Activated CD4-positive, CD25-positive, alpha-beta regulatory T cell treated with anti-CD3 and anti-CD28 coated beads, Interleukin-2, amount 50 U/mL, for 24 hours (primary cell): ENCODE measurements at regions not wholly inside any gene's neighbourhood (a gene's known extent, or its start where the extent isn't known, plus 50 kb on each side); places are given as distances from the start of the nearest gene placed in this dataset.

Source experiments
- ATAC-seq, 2 donors: fragments of 150-1000 bp; cut with Tn5 transposase; one replicate each; pipeline ENCODE4 v1.10.0; 2021; ENCODE audit warnings: mild to moderate bottlenecking in 1 of 2, moderate library complexity in 1 of 2

DNA sequence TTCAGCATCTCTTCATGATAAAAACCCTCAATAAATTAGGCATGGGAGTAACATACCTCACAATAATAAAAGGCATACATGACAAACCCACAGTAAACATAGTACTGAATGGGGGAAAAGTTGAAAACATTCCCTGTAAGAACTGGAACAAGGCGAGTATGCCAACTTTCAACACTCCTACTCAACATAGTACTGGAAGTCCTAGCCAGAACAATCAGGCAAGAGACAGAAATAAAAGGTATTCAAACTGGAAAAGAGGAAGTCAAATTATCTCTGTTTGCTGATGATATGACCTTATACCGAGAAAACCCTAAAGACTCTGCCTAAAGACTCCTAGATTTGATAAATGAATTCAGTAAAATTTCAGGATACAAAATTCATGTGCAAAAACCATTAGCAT is 167.6 kb downstream of the TMEM38B start:
- ATAC-seq = no peak

DNA sequence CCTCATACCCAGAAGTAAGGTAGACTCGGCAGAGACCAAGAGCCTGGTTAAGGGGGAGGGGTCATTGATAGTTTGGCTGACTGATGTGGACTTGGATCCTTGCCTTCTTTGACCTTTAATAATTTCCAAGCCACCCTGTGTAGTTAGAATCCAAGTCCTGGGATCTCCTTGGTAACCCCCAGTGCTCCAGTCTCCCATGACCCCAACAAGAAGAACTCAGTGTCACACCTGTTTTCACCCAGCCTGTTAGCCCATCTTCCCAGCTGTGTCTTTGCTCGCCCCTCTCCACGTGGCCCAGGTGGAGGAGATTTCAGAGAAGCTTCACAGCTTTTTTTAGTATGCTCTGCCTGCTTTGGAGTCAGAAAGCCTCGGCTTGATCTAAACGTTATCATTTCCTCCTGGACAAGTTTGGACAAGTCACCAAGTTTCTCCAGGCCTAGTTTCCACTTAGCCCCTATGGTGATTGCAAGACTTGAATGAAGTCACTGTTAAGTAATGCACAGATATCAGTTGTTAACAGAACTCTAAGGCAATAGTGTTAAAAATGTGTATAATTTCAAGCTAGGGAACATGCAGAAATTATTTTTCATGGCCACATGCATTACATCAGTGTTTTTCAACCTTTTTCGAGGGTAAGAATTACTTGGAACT is 170.0 kb downstream of the TMEM38B start:
- no peak for ATAC-seq

- no peak for ATAC-seq
These were observed 170.9 kb downstream of the TMEM38B start for GRCh38 chr9:105865285-105865684.

GRCh38 chr9:105871540-105871939 is 177.2 kb downstream of the TMEM38B start:
- no peak for ATAC-seq

DNA sequence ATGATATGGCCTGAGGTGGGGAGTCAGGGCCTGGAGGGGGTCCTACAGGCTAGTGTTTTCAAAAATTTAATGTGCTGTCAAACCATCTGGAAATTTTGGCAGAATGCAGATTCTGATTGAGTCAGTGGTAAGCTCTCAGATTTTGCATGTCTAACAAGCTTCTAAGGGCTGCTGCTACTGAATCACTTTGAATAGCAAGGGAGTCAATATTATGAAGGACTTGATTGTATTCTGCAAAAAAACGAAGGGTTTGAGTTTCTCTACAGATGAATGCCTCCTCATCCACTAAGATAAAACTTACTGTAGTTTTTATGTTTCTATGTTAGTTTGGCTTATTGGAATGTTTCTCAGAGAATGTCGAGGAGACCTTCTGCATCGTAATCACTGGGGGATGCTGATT is 179.5 kb downstream of the TMEM38B start:
- ATAC-seq = no peak

DNA sequence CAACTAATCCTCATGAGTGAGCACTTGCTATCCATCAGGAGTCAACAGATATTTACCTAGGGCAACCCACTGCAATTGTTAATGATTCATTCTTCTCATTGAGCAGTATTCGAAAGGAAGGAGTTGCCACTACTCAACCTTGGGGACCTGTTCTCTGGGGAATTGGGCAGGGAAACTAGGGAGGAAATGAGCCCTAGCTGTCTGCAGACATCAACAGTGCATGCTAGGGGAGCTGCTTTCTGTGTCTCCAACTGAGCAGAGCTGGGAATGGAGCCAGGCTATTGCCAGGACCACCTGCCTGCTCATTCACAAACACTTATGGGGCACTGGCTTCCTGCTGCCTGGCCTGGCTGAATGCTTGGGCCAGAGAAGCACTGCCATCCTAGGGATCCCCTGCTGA is 183.4 kb downstream of the TMEM38B start:
- no peak for ATAC-seq

DNA sequence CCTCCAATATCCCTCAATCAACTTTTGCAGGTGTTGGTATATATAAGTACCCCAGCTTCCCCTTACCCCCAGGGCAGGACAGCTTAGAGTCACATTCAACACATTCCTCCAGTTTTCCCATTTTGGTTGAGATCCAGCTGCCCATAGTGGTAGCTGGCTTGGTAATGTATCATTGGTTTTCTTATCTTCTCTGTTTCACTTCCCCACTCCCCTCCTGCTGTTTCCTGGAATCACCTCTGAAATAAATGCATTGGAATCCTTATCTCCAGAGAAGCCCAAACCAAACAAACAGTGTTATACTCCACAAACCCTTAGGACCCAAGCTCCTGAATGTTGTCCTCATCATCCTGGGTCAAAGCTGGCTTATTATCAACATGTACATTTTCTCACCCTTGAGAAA is 184.8 kb downstream of the TMEM38B start:
- ATAC-seq = no peak

DNA sequence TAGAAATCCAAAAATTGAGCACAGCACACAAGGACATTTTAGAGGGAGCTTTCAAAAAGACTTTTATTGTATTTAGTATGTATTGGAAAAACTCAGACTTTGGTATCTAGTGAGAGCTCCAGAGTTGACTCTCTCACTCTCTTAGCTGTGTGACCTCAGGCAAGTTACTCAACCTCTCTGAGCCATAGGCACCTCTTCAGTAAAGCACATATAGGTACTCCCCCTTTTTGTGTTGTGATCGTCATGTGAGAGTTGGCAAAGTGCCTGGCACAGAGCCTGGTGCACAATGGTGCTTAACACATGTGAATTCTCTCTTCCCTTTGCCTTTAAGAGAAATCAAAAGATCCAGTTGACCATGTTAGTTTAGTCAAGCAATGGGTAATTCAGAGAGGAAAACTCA is 186.2 kb downstream of the TMEM38B start:
- no peak for ATAC-seq

DNA sequence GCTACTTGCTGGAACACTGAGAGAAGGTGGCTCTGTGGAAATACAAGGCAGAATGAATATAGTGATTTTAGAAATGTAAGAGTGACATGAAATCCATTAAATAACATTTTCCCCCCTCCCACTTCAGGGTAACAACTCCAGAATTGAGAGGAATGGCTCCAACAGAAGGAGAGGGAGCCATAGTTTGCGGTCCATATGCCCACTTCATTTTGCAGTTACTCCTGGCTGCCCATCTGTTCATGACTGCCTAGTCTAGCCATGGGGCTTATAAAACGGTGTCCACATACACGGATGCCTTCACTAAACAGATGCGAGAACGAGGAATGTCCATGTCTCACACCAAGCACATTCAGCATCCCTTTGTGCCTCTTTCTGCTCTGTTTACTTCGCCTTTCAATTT is 186.7 kb downstream of the TMEM38B start:
- ATAC-seq = no peak

DNA sequence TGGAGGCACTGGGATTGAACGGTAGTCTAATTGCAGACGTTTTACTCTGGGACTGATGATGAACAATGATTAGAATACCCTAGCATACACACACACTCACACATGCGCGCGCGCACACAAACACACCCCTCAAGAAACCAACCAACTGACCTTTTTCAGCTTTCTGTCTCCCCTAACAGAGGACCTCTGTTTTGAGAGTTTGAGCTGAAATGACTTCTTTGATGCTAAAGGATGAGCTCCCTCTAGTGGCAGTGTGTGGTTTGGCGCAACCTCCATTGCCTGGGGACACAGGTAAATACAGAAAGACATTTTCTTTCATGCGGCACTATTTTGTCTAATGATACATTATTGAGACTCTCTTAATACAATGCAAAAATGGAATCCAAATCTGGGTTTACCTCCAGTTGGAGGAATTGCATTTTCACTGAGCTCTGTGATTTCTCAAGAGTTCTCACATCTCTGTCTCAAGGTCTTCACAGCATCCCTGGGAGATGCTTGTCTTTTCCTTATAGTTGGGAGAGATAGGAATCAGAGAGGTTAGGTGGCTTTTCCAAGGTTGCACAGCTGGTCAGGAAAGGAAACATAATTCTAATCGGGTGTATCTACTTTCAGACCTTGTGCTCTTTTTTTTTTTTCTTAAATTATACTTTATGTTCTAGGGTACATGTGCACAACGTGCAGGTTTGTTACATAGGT is 187.5 kb downstream of the TMEM38B start:
- no peak for ATAC-seq

DNA sequence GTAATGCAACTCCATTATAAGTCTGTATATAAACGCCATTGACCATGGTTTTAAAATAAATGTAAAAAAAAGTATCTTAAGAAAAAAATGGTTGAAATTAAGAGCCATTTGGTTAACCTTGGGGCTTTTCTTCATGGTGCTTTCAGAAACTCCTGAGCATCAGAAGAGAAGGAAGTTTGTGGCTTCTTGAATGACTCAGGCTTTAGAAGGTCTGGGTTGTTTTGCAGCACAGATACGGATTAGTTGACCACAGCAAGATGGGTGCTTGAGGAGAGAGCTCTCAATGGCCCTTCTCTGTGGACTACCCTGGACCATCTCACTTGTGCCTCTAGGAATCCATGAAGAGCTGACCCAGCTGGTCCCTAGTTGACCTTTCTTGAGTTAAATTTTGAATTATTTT is 189.5 kb downstream of the TMEM38B start:
- peak; percentile 25 to 49 for ATAC-seq

GRCh38 chr9:105884416-105884815 is 190.1 kb downstream of the TMEM38B start:
- no peak for ATAC-seq

DNA sequence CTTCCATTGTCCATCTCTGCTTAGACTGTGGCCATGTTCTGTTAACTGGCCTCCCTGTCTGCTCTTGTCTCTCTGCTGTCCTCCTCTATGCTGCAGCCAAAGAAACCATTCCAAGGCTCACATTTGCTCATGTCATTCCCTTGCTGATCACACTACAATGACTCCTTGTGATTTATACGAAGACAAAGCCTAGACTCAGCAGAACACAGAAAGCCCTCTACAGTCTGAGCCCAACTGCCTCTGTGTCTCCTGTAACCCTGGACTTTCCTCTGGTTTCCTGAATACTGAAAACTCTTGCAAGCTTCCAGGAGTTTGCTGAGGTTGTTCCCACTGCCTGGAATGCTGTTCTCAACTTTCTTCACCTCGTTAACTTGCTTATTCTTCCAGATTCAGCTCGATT is 191.8 kb downstream of the TMEM38B start:
- no peak for ATAC-seq

- ATAC-seq = no peak
These were observed 193.3 kb downstream of the TMEM38B start for GRCh38 chr9:105887679-105888078.

GRCh38 chr9:105890046-105890822 is 195.9 kb downstream of the TMEM38B start:
- ATAC-seq = no peak

DNA sequence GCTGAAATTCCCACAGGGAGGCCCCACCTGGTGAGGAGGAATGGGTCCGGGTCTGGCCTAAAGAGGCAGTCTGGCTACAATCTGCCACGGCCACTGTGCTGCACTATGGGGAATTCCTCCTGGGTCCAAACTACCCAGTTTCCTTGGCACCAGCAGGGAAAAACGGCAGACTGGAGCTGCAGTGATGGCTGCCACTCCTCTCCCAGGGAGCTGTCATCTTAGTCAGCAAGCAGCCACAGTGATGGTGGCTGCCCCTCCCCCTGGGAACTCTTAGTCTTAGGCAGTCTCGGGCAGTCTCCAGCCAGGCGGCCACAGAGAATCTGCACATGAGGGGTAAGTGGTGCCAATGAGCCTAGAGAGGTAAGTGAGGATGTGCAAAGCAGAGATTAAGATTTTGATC is 205.8 kb downstream of the TMEM38B start:
- ATAC-seq = no peak

DNA sequence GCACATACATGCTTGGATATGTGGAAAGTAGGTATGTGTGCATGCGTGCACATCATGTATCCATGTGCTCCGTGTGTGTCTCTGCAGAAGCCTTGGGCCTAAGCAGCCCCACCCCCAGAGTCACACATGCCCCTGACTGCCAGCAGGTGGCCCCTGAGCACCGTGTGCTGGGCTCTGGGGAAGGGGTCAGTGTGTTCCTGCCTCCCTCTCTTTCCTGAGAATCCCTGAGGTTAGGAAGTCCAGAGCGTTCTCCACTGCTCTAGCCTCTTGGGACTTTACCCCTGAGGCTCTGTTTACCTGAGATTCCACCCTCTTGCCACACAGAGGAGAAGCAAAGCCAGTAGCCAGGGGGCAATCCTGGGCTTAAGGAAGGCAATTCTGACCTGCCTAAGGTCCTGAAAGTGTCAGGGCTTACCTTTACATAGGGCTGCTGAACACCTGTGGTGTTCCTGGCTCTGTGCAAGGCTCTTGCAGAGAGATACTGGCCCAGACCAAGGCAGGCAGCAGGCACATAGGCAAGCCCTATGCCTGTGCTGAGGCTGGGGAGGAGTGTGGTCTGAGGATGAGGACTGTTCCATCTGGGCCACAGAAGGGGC is 207.3 kb downstream of the TMEM38B start:
- no peak for ATAC-seq

DNA sequence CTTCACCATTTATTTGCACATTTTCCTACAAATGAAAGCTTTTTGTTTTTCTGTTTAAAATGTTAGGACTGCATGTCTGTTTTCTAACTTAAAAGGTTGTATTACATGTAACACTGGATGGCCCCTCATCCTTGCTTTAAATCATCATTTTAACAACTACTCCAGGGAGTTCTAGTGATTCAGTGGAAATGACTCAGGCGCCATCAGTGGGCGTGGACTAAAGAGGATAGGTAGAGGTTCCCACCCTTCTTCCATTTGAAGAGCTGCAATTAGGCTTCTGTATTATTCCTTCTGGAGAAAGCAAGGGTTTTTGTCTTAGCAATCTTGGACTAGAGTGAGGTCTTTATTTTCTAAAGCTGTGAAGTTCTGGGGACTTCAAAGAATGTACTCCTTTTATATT is 213.7 kb downstream of the TMEM38B start:
- ATAC-seq = no peak

DNA sequence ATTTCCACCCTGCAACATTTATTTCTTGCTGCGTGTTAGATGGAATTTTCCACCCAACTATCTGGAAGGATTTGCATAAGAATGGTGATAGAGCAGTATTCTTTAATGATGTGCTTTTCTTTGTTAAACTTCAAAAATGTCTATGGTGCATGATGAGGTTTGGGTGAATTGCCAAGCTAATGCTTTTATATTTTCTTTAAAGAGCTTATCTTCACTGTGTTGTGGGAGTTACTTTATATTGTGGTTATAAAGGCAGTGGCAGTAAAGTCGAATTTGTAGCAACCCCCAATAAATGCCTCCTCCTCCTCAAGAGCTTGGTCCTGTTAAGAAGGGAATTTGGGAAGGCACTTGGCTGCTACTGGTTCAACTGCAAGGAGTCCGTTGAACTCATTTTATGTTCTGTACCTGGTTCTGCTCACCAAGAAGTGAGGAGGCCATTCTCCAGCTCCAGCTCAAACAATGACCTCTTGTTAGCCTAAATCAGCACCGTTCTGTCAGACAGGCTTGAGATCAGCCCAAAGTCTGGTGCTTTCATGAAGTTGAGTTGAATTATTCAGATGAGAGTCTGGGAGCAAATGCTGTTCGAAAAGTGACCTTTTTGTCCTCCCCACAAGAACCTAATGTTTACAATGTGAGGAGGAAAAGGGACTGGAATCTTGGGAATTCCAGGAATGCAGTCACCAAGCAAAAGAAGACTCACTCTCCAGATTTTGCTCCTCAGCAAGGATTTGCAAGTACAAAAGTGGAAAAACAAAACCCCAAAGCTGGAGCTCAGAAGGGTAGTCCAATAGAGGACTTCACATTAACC is 217.0 kb downstream of the TMEM38B start:
- no peak for ATAC-seq

DNA sequence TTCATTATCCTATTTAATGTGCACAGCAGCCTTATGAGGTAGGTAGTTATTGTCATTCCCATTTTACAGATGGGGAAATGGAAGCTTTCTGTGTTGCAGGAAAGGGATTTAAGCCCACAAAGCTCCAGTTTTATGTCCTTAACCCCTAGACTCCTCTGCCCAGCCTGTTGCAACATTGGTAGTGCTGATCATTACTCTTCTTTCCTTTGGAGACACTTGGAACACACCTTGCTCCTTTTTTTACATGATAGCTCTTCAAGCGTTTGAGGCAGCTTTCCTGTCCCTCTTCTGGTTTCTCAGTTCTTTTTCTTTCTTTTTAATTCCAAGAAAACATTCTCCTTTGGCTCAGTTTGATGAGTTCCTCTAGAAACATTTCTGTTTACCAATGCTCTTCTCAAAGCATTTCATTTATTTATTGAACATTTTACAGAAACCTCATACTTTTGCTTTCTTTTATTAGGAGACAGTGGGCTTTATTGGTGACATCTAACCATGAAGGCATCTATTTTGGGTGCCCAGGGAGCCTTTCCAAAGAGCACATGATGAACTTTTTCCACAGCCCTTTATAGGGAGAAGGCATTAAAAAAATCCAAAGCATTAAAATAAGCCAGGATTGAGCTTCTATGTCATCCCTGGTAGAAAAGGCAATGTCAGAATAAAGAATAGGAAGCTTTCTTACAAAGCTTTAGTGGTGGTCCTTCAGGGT is 218.0 kb downstream of the TMEM38B start:
- ATAC-seq = no peak

DNA sequence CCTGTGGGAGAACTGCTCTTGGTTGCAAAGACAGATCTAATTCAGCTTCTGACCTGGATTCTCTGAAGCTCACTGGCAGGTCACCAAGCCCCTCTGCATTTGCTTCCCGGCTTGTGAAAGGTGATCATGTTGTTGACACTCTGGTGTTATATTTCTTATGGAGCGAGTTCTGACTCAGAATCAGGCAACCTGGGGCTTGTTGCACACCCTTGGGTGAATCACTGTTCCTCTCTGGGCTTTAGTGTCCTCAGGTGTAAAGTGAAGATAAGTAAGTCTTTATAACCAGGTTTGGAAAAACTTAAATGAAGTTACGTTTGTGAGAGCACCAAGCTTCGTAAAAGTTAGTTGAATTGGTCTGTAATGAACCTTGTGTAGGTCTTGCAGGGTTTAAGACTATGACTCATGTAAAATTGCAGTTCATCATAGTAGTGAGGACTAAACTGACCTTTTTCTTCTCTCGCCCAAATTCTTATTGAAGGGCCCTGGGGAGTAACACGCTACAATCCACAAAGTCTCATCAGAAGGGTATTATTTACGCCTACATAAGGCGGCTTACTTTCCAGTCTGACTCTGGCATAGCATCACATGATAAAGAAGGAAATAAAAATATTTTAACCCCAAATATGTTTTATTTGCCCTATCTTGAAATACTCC is 218.6 kb downstream of the TMEM38B start:
- ATAC-seq = no peak
